Tibial artery (tissue), 4 donors: ENCODE measurements at regions not wholly inside any gene's neighbourhood (a gene's known extent, or its start where the extent isn't known, plus 50 kb on each side); places are given as distances from the start of the nearest gene placed in this dataset.

Source experiments
- DNase-seq, 2 donors: peaks; one replicate each; pipeline ENCODE4 v3.0.0-alpha.2; 2019
- H3K27ac ChIP-seq, 2 donors: fragments of 200-600 bp; sonication (generic) in 1 of 2; 1 replicate in 1 of 2; 2 replicates in 1 of 2; pipeline ENCODE4 v1.5.1; 2018 to 2019; ENCODE audit warnings: mild to moderate bottlenecking in 1 of 2
- H3K27me3 ChIP-seq, 2 donors: fragments of 200-600 bp; sonication (generic) in 1 of 2; one replicate each; pipeline versions ENCODE4 v1.5.1 to v1.6.0; 2016 to 2019
- H3K36me3 ChIP-seq, 3 donors: fragments of 200-600 bp; sonication (generic) in 2 of 3; one replicate each; pipeline ENCODE4 v1.5.1; 2016 to 2019; ENCODE audit warnings: mild to moderate bottlenecking in 2 of 3
- H3K4me1 ChIP-seq, 4 donors: fragments of 200-600 bp; sonication (generic) in 2 of 4; 1 replicate in 3 of 4; 2 replicates in 1 of 4; pipeline ENCODE4 v1.5.1; 2016 to 2019
- H3K4me3 ChIP-seq, 2 donors: fragments of 200-600 bp; sonication (generic) in 1 of 2; 1 replicate in 1 of 2; 2 replicates in 1 of 2; pipeline ENCODE4 v1.5.1; 2018 to 2019; ENCODE audit warnings: mild to moderate bottlenecking in 2 of 2
- H3K9me3 ChIP-seq, 3 donors: fragments of 200-600 bp; sonication (generic) in 1 of 3; one replicate each; pipeline ENCODE4 v1.5.1; 2016 to 2019
- CTCF ChIP-seq, 2 experiments: fragments of 200-600 bp in 1 of 2; fragments of 450-650 bp in 1 of 2; IDR thresholded peaks; one replicate each; pipeline ENCODE4 v1.5.1; 2017 to 2019; ENCODE audit warnings: antibody characterized with exemption in 2 of 2, mild to moderate bottlenecking in 1 of 2, moderate library complexity in 1 of 2
- intact Hi-C: fragments of 100-400 bp; cut with DNase I; formaldehyde crosslinking; loops from one replicate; pipeline ENCODE4 v1.15.0; 2023; ENCODE audit warnings: low total_unique reads

- DNase-seq: no peak
- Histone ChIP-seq H3K36me3 (no peaks in the 10 kb centered on the region), H3K4me3 (no peak overlapping the region), H3K27ac (no peak overlapping the region), H3K4me1 (no peaks in the 10 kb centered on the region), H3K27me3 (no peaks in the 10 kb centered on the region), H3K9me3 (no peaks in the 10 kb centered on the region)
- TF ChIP-seq CTCF (IDR thresholded peaks at IDR 0.05): no peak
- intact Hi-C loops: no loop called here
Measured at GRCh38 chrX:126985981-126986380, 166.5 kb downstream of the PRR32 start.

GRCh38 chrX:126994032-126994600 lies 174.6 kb downstream of the PRR32 start:
- peak in 1 of 2 donors; percentile 18 for DNase-seq
- no peak overlapping the region for H3K4me3 ChIP-seq
- intact Hi-C loops: no loop called here
- TF ChIP-seq CTCF (IDR thresholded peaks at IDR 0.05): no peak
- no peaks in the 10 kb centered on the region for H3K4me1 ChIP-seq
- H3K27ac ChIP-seq: no peak overlapping the region
- no peaks in the 10 kb centered on the region for H3K9me3 ChIP-seq
- H3K36me3 ChIP-seq: no peaks in the 10 kb centered on the region
- no peaks in the 10 kb centered on the region for H3K27me3 ChIP-seq

GRCh38 chrX:127011629-127012028 lies 192.1 kb downstream of the PRR32 start:
- Histone ChIP-seq H3K27me3 (no peaks in the 10 kb centered on the region), H3K27ac (no peak overlapping the region), H3K9me3 (no peaks in the 10 kb centered on the region), H3K4me3 (no peak overlapping the region), H3K4me1 (no peaks in the 10 kb centered on the region), H3K36me3 (no peaks in the 10 kb centered on the region)
- intact Hi-C loops: no loop called here
- no peak for TF ChIP-seq CTCF (IDR thresholded peaks at IDR 0.05)
- no peak for DNase-seq

GRCh38 chrX:127025013-127025412 lies 205.5 kb downstream of the PRR32 start:
- Histone ChIP-seq H3K27me3 (no peaks in the 10 kb centered on the region), H3K4me1 (no peaks in the 10 kb centered on the region), H3K9me3 (no peaks in the 10 kb centered on the region), H3K4me3 (no peak overlapping the region), H3K27ac (no peak overlapping the region), H3K36me3 (no peaks in the 10 kb centered on the region)
- intact Hi-C loops: no loop called here
- DNase-seq: no peak
- no peak for TF ChIP-seq CTCF (IDR thresholded peaks at IDR 0.05)

- Histone ChIP-seq H3K4me3 (no peak overlapping the region), H3K27ac (no peak overlapping the region), H3K36me3 (no peaks in the 10 kb centered on the region), H3K27me3 (no peaks in the 10 kb centered on the region), H3K9me3 (no peaks in the 10 kb centered on the region), H3K4me1 (no peaks in the 10 kb centered on the region)
- intact Hi-C loops: no loop called here
- no peak for TF ChIP-seq CTCF (IDR thresholded peaks at IDR 0.05)
- no peak for DNase-seq
Measured at GRCh38 chrX:127030016-127030748, 210.7 kb downstream of the PRR32 start.
